GM18873 (cell line): ENCODE measurements at regions not wholly inside any gene's neighbourhood (a gene's known extent, or its start where the extent isn't known, plus 50 kb on each side); places are given as distances from the start of the nearest gene placed in this dataset.
"Not testable (repeated sequence)": the region's sequence is repeated elsewhere in the genome, so short reads cannot be mapped to it uniquely, and the experiment has no call there.

Experiments
- ATAC-seq: cut with Tn5 transposase; IDR thresholded peaks from one replicate; pipeline ENCODE4 v1.9.1; 2021; ENCODE audit warnings: mild to moderate bottlenecking, moderate library complexity, moderate number of reproducible peaks; ENCODE audit not compliant: unreplicated experiment, low FRiP score

DNA sequence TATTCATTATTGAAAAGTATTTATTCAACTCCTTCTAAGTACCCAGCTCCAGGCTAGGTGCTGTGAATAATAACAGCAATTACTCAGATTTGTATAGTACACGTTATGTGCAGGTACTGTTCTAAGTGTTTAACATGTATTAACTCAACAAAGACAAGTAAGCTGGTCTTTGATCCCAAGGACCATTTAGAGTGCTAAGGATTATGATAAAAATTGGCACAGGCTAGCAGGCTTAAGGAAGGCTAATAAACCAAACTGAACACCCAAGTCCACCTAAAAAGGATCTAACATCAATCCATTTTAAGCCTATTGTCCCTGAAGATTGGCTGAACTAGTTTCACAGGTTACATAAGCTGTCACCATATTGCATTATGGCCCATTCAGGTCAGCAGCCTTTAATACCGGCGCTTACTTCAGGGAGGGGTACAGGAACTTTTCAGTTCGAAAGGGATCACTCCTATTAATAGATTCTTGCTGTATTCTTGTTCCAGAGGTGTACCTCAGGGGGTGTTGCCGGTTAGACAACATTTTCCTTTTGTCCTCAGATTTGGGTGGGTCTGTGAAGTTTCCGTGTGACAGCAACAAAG, 99.0 kb upstream of the GMDS start:
- ATAC-seq = no peak

DNA sequence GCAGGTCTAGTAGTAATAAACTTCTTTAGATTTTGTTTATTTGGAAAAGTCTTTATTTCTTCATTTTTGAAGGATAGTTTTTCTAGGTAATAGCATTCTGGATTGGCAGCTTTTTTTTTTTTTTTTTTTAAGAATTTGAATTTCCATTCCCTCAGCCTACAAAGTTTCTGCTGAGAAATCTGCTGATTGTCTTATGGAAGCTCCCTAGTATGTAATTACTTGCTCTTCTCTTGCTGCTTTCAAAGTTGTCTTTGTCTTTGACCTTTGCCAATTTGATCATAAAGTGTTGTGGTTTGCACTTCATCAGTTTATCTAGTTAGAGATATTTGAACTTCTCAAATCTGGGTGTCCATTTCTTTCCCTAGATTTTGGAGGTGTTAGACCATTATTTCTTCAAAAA, 82.2 kb upstream of the GMDS start:
- no peak for ATAC-seq

DNA sequence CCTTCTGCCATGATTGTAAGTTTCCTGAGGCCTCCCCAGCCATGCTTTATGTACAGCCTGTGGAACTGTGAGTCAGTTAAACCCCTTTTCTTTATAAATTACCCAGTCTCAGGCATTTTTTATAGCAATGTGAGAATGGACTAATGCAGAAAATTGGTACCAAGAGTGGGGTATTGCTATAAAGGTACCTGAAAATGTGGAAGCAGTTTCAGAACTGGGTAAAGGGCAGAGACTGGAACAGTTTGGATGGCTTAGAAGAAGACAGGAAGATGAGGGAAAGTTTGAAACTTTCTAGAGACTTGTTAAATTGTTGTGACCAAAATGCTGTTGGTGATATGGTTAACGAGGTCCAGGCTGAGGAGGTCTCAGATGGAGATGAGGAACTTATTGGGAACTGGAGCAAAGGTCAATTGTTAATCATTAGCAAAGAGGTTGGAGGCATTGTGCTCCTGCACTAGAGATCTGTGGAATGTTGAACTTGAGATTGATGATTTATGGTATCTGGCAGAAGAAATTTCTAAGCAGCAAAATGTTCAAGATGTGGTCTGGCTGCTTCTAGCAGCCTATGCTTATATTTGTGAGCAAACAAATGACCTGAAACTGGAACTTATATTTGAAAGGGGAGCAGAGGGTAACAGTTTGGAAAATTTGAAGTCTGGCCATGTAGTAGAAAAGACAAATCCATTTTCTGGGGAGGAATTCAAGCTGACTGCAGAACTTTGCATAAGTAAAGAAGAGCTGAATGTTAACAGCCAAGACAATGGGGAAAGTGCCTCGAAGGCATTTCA, 79.0 kb upstream of the GMDS start:
- ATAC-seq = no peak

DNA sequence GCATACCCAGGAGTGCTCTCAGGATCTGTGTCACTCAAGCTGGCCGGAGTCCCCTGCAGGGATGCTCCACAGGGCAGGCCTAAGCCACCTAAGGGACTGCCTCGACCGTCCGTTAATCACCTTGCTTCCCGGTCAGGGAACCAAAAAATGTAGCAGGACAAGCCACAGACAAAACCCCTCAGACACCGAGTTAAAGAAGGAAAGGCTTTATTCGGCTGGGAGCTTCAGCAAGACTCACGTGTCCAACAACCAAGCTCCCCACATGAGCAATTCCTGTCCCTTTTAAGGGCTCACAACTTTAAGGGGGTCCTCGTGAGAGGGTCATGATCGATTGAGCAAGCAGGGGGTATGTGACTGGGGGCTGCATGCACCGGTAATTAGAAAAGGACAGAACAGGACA, 72.1 kb upstream of the GMDS start:
- not testable (repeated sequence) for ATAC-seq

DNA sequence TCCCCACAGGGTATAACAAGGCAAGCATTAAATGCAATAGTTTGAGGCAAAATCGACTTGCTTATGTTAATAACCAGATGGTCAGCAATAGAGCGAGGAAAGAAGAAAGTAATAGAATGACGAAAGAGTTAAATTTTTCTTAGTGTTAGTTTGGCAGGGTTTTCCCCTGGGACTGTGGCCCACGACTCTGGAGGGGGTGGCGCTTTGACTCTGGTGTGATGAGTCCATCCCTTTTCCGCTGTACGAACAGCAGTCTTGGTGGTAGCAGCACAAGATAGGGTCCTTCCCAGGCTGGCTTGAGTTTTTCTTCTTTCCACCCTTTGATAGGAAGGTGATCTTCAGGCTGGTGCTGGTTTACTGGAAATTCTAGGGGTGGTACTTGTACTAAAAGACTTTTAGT, 69.2 kb upstream of the GMDS start:
- ATAC-seq = no peak

DNA sequence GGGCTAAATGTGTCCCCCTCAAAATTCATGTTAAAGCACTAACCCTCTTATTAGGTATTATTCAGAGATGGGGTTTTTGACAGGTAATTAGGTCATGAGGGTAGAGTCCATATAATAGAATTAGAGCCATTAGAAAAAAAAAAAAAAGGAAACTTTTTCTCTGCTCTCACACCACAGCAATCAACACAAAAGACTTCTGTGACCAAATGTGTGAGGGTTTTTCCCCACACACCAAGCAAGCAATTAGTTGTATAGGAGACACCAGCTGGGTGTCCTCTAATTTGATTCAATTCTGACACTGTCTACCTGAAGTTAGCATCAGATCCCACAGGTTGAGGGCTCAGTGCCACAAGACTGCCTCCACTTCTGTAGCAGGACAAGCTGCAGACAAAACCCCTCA, 64.6 kb upstream of the GMDS start:
- no peak for ATAC-seq

DNA sequence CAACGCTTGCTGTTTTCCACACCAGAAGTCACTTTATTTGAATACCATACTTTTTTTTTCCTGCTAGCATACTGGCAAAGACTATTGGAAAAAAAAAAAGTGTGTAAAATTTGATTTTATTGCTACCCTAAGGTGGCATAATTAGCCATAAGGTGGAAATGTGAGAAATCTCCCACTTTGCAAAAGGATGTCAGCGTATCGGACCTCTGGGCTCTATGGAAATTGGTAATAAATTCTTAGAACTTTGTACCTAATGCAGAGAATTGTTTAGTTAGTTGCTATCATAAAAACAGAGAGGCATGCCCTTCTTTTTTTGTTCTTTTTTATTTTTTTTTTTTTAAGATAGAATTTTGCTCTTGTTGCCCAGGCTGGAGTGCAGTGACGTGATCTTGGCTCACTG, 63.7 kb upstream of the GMDS start:
- ATAC-seq = no peak

DNA sequence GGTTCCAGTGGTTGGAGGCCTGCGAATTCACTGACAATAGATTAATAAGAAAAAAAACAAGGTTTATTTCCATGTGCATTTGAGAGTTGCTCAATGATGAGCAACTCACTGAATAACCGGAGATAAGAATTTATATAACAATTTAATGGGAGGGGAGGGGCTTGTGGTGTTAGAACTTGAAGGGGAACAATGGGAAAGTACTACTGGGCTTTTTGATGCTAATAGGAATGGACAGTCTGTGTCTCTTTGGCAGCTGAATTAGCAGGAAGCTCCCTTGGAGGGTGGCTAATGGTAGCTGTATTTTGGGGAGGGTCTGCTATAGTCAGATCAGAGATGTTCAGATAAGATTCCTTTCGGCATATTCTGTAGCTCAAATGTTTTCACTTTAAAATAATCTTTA, 62.4 kb upstream of the GMDS start:
- ATAC-seq = no peak

DNA sequence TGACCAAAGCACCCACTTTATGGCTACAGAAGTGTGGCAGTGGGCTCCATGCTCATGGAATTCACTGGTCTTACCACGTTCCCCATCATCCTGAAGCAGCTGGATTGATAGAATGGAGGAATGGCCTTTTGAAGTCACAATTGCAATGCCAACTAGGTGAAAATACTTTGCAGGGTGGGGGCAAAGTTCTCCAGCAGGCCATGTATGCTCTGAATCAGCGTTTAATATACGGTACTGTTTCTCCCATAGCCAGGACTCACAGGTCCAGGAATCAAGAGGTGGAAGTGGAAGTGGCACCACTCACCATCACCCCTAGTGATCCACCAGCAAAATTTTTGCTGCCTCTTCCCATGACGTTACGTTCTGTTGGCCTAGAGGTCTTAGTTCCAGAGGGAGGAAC, 60.5 kb upstream of the GMDS start:
- ATAC-seq = no peak

DNA sequence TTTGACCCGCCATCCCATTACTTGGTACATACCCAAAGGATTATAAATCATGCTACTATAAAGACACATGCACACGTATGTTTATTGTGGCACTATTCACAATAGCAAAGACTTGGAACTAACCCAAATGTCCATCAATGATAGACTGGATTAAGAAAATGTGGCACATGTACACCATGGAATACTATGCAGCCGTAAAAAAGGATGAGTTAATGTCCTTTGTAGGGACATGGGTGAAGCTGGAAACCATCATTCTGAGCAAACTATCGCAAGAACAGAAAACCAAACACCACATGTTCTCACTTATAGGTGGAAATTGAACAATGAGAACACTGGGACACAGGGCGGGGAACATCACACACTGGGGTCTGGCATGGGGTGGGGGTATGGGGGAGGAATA, 57.1 kb upstream of the GMDS start:
- not testable (repeated sequence) for ATAC-seq

DNA sequence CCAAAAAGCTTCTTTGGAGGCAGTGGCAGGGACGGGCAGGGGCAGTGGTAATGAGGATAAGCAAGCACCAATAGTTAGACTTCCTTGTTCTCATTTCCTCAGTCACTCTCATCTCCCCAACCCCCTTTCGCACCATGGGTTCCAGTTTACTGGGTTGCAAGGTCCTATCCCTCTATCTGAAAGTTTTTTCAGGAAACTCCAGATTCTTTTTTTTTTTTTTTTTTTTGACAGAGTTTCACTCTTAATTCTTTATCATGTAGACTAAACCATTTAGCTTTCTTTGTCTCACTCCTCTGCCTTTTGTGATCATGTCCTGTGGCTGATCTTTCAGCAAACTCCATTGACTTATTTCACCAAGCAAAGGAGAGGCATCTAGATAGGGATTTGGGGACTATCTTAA, 51.4 kb upstream of the GMDS start:
- ATAC-seq = no peak
